Naive thymus-derived CD8-positive, alpha-beta T cell (primary cell): ENCODE measurements at regions not wholly inside any gene's neighbourhood (a gene's known extent, or its start where the extent isn't known, plus 50 kb on each side); places are given as distances from the start of the nearest gene placed in this dataset.

Experiments
- ATAC-seq, 2 donors: fragments of 150-1000 bp; cut with Tn5 transposase in 1 of 2; sonication (Bioruptor Pico), chemical (Tn5 transposase) in 1 of 2; 1 replicate in 1 of 2; 2 replicates in 1 of 2; pipeline ENCODE4 v1.10.0; 2021; ENCODE audit warnings: mild to moderate bottlenecking in 2 of 2, moderate library complexity in 2 of 2
- POLR2A ChIA-PET: fragments of 350-600 bp; sonication (Branson Sonifier 250); formaldehyde crosslinking; loops from one replicate; lab custom pipeline; 2021; ENCODE audit warnings: antibody characterized with exemption; lab: Charles Lee
- DNase-seq, 10 donors: peaks; one replicate each; pipeline versions ENCODE4 v3.0.0 to v3.0.0-alpha.2; 2020 to 2022
- H3K27ac Mint-ChIP-seq, 10 donors: one replicate each; pipeline ENCODE4 v1.8.0; 2020 to 2022; ENCODE audit warnings: mild to moderate bottlenecking in 10 of 10, mixed read lengths in 10 of 10, moderate library complexity in 4 of 10, inconsistent platforms in 1 of 10
- H3K27me3 Mint-ChIP-seq, 5 donors: one replicate each; pipeline ENCODE4 v1.8.0; 2021 to 2022; ENCODE audit warnings: mixed read lengths in 5 of 5
- H3K36me3 Mint-ChIP-seq, 3 donors: one replicate each; pipeline ENCODE4 v1.8.0; 2020 to 2022; ENCODE audit warnings: mixed read lengths in 3 of 3, mild to moderate bottlenecking in 2 of 3, inconsistent platforms in 1 of 3
- H3K4me1 Mint-ChIP-seq, 4 donors: one replicate each; pipeline ENCODE4 v1.8.0; 2021 to 2022; ENCODE audit warnings: mixed read lengths in 4 of 4
- H3K4me3 Mint-ChIP-seq, 10 donors: one replicate each; pipeline ENCODE4 v1.8.0; 2020 to 2022; ENCODE audit warnings: mild to moderate bottlenecking in 10 of 10, mixed read lengths in 10 of 10, moderate library complexity in 6 of 10, inconsistent platforms in 1 of 10
- H3K9me3 Mint-ChIP-seq, 9 donors: one replicate each; pipeline ENCODE4 v1.8.0; 2020 to 2022; ENCODE audit warnings: mixed read lengths in 9 of 9, mild to moderate bottlenecking in 3 of 9, inconsistent platforms in 1 of 9, moderate library complexity in 1 of 9

GRCh38 chr18:41818381-41819355, 136.4 kb upstream of the PIK3C3 start:
- Mint-ChIP-seq H3K9me3 (peaks cover 0 to 8% (median 0%) of the 10 kb centered on the region in 9 donors), H3K27ac (no peak overlapping the region), H3K4me1 (no peaks in the 10 kb centered on the region), H3K27me3 (peaks cover 0 to 4% (median 3%) of the 10 kb centered on the region in 5 donors), H3K36me3 (no peaks in the 10 kb centered on the region), H3K4me3 (no peak overlapping the region)
- ATAC-seq (no peak), DNase-seq (no peak)
- POLR2A ChIA-PET: no interaction called here

DNA sequence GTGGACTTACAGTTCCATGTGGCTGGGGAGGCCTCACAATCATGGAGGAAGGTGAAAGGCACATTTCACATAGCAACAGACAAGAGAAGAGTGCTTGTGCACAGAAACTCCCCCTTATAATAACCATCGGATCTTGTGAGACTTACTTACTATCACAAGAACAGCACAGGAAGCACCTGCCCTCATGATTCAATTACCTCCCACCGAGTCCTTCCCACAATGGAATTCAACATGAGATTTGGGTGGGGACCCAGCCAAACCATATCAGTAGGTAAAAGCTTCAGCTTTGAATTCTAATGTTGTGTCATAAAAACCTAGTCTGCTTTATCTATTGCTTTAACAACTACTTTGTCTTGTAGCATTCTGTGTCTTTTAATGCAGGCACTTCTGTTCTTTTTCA, 140.4 kb upstream of the PIK3C3 start:
- Mint-ChIP-seq H3K27ac (no peak overlapping the region), H3K36me3 (no peaks in the 10 kb centered on the region), H3K4me3 (no peak overlapping the region), H3K27me3 (peaks cover 2 to 10% (median 5%) of the 10 kb centered on the region in 5 donors), H3K9me3 (peaks cover 0 to 8% (median 0%) of the 10 kb centered on the region in 9 donors), H3K4me1 (no peaks in the 10 kb centered on the region)
- ATAC-seq: no peak
- no peak for DNase-seq
- POLR2A ChIA-PET: no interaction called here

GRCh38 chr18:41809652-41810051, 145.4 kb upstream of the PIK3C3 start:
- ATAC-seq: no peak
- POLR2A ChIA-PET: no interaction called here

GRCh38 chr18:41805341-41805740, 149.7 kb upstream of the PIK3C3 start:
- POLR2A ChIA-PET: no interaction called here
- Mint-ChIP-seq H3K27ac (no peak overlapping the region), H3K36me3 (no peaks in the 10 kb centered on the region), H3K27me3 (peaks cover 0 to 17% (median 5%) of the 10 kb centered on the region in 5 donors), H3K9me3 (peaks cover 0 to 7% (median 0%) of the 10 kb centered on the region in 9 donors), H3K4me3 (no peak overlapping the region), H3K4me1 (no peaks in the 10 kb centered on the region)
- DNase-seq (no peak), ATAC-seq (no peak)

More at GRCh38 chr18:41809652-41810051, 145.4 kb upstream of the PIK3C3 start:
- no peaks in the 10 kb centered on the region for H3K4me1 Mint-ChIP-seq
- DNase-seq: no peak
- no peak overlapping the region for H3K27ac Mint-ChIP-seq
- H3K27me3 Mint-ChIP-seq: peaks cover 0 to 17% (median 5%) of the 10 kb centered on the region in 5 donors
- no peak overlapping the region for H3K4me3 Mint-ChIP-seq
- H3K9me3 Mint-ChIP-seq: peaks cover 0 to 8% (median 0%) of the 10 kb centered on the region in 9 donors
- no peaks in the 10 kb centered on the region for H3K36me3 Mint-ChIP-seq

DNA sequence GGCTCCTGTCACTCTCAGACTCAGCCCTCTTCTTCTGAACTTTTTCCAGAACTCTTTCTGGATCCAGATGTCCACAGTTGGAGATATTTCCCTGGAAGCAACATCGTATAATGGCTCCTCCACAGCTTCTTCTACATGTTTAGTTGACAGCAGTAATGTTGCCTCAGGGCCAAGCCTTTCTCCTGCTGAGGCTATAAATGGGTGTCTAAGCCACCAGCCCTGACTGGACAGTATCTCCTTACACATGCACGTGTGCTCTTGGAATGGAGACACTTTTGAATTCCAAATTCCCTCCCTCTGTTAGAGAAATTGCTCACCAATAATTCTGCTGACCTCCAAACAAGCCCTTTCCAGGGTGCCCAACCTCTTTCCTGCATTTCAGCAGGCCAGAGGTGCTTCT, 156.2 kb upstream of the PIK3C3 start:
- POLR2A ChIA-PET: no interaction called here
- Mint-ChIP-seq H3K27ac (no peak overlapping the region), H3K4me3 (no peak overlapping the region), H3K9me3 (peaks cover 0 to 3% (median 0%) of the 10 kb centered on the region in 9 donors), H3K4me1 (no peaks in the 10 kb centered on the region), H3K27me3 (peaks cover 0 to 10% (median 0%) of the 10 kb centered on the region in 5 donors), H3K36me3 (no peaks in the 10 kb centered on the region)
- ATAC-seq: no peak
- no peak for DNase-seq

GRCh38 chr18:41790687-41791086, 164.3 kb upstream of the PIK3C3 start:
- Mint-ChIP-seq H3K4me1 (peaks cover 0 to 2% (median 0%) of the 10 kb centered on the region in 4 donors), H3K27me3 (peaks cover 0 to 9% (median 0%) of the 10 kb centered on the region in 5 donors), H3K36me3 (no peaks in the 10 kb centered on the region), H3K27ac (no peak overlapping the region), H3K4me3 (no peak overlapping the region), H3K9me3 (peaks cover 0 to 11% (median 0%) of the 10 kb centered on the region in 9 donors)
- DNase-seq: no peak
- POLR2A ChIA-PET: no interaction called here
- no peak for ATAC-seq

DNA sequence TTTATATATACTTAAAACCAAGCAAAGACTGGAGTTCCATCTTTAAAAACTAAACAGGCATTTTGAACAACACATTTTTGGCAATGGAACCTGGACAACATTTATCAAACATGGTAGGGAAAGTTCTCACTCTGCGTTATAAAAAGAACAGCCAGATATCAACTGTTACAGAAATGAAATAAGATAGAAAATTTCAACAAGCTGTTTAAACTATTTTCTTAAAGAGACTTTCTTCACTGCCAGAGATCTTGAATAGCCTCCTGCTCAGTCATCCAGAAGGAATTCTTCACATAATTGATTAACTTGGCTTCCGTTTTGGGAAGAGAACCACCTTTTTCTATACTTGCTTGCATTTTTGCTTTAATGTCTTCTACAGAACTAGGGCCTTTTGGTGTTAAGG, 166.0 kb upstream of the PIK3C3 start:
- H3K4me3 Mint-ChIP-seq: no peak overlapping the region
- no peak overlapping the region for H3K27ac Mint-ChIP-seq
- peaks cover 0 to 2% (median 0%) of the 10 kb centered on the region in 4 donors for H3K4me1 Mint-ChIP-seq
- no peaks in the 10 kb centered on the region for H3K36me3 Mint-ChIP-seq
- no peak for ATAC-seq
- no peak for DNase-seq
- H3K27me3 Mint-ChIP-seq: peaks cover 0 to 8% (median 0%) of the 10 kb centered on the region in 5 donors
- POLR2A ChIA-PET: no interaction called here
- H3K9me3 Mint-ChIP-seq: peaks cover 0 to 10% (median 0%) of the 10 kb centered on the region in 9 donors

DNA sequence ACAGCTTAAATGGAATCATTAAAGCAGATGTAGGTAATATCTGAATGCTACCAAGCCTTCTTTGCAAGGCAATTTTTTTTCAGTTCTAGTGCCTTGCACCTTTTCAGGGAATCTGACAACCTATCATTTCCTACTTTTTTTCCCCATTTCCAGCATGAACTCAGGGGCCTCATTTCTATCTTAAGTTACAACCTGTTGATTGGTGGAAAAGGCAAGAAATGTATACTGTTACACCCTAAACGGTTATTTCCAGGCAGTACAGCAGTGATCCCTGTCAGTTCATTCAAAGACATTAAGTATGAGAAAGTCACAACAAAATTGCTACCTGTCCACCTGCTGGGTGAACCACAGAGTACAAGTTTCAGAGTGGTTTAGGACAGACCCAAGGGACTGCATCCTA, 171.2 kb upstream of the PIK3C3 start:
- Mint-ChIP-seq H3K4me3 (no peak overlapping the region), H3K4me1 (no peaks in the 10 kb centered on the region), H3K36me3 (no peaks in the 10 kb centered on the region), H3K27ac (no peak overlapping the region), H3K9me3 (peaks cover 0 to 3% (median 0%) of the 10 kb centered on the region in 9 donors), H3K27me3 (peaks cover 0 to 4% (median 0%) of the 10 kb centered on the region in 5 donors)
- ATAC-seq (no peak), DNase-seq (no peak)
- POLR2A ChIA-PET: no interaction called here

DNA sequence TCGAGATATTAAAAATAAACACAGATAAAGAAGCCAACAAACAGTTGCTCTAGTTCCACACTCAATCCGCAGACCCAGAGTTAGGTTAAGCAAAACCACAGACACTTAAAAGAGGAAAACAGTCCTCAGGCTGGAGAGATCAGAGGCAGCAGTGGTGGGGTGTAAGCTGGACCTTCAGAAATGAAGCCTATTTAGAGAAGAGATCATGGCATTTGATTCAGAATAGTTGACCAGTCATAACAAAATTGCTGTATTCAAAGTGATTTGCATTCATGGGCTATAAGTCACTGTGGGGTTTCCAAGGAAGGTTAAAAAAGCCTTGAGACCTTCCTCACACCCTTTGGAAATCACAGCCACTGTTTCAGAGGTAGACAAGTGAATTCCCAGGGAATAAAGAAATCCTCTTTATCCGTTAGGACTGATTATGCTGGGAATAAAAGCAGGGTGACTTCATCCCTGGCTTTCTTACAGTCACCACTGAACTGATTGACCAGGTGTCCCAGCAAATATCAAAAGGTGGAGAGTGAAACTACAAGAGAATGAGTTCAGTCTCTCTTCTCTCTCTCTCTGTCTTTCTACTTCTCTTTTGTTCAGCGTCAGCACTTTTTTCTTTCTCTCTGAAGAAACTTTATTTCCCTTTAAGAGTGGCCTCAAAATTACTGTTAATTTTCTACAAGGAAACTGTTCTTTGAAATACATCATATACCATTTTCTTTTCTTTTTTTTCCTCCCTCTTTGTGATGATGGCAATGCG, 171.8 kb upstream of the PIK3C3 start:
- Mint-ChIP-seq H3K27ac (no peak overlapping the region), H3K4me3 (no peak overlapping the region), H3K4me1 (no peaks in the 10 kb centered on the region), H3K9me3 (peaks cover 0 to 3% (median 0%) of the 10 kb centered on the region in 9 donors), H3K27me3 (peaks cover 0 to 4% (median 0%) of the 10 kb centered on the region in 5 donors), H3K36me3 (no peaks in the 10 kb centered on the region)
- POLR2A ChIA-PET: no interaction called here
- ATAC-seq (no peak), DNase-seq (no peak)

- Mint-ChIP-seq H3K27me3 (peaks cover 0 to 10% (median 0%) of the 10 kb centered on the region in 5 donors), H3K4me3 (no peak overlapping the region), H3K4me1 (no peaks in the 10 kb centered on the region), H3K36me3 (no peaks in the 10 kb centered on the region), H3K9me3 (peaks cover 0 to 7% (median 2%) of the 10 kb centered on the region in 9 donors), H3K27ac (no peak overlapping the region)
- POLR2A ChIA-PET: no interaction called here
- no peak for ATAC-seq
- no peak for DNase-seq
These were observed 183.1 kb upstream of the PIK3C3 start for GRCh38 chr18:41771973-41772372.

GRCh38 chr18:41769265-41769664, 185.8 kb upstream of the PIK3C3 start:
- DNase-seq (no peak), ATAC-seq (no peak)
- H3K4me3 Mint-ChIP-seq: no peak overlapping the region
- H3K36me3 Mint-ChIP-seq: no peaks in the 10 kb centered on the region
- POLR2A ChIA-PET: no interaction called here
- H3K9me3 Mint-ChIP-seq: peaks cover 0 to 5% (median 0%) of the 10 kb centered on the region in 9 donors
- H3K27me3 Mint-ChIP-seq: peaks cover 0 to 10% (median 0%) of the 10 kb centered on the region in 5 donors
- no peak overlapping the region for H3K27ac Mint-ChIP-seq
- H3K4me1 Mint-ChIP-seq: no peaks in the 10 kb centered on the region

GRCh38 chr18:41768467-41768866, 186.6 kb upstream of the PIK3C3 start:
- DNase-seq (no peak), ATAC-seq (no peak)
- Mint-ChIP-seq H3K4me1 (no peaks in the 10 kb centered on the region), H3K36me3 (no peaks in the 10 kb centered on the region), H3K4me3 (no peak overlapping the region), H3K27me3 (peaks cover 0 to 10% (median 0%) of the 10 kb centered on the region in 5 donors), H3K9me3 (peaks cover 0 to 5% (median 0%) of the 10 kb centered on the region in 9 donors), H3K27ac (no peak overlapping the region)
- POLR2A ChIA-PET: no interaction called here

DNA sequence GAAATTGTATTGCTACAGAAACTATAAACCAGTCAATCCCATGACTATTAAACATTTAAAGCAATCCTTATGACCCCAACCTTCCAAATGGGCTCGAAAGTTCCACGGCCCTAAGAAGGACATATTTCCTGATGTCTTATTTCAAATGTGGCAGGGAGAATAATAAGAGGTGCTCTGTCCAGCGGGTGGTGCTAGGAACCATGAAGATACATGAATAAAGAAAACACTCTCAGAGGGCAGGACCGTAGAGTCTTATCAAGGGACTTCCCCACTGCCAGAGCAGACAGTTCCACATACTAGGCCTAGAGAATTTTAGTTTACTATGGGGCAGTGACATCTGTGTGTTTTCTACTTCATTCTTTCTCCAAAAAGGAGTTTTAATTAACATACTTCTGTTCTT, 187.1 kb upstream of the PIK3C3 start:
- no peaks in the 10 kb centered on the region for H3K4me1 Mint-ChIP-seq
- H3K9me3 Mint-ChIP-seq: peaks cover 0 to 5% (median 0%) of the 10 kb centered on the region in 9 donors
- H3K4me3 Mint-ChIP-seq: no peak overlapping the region
- peaks cover 0 to 12% (median 0%) of the 10 kb centered on the region in 5 donors for H3K27me3 Mint-ChIP-seq
- H3K27ac Mint-ChIP-seq: no peak overlapping the region
- H3K36me3 Mint-ChIP-seq: no peaks in the 10 kb centered on the region
- ATAC-seq: no peak
- POLR2A ChIA-PET: no interaction called here
- no peak for DNase-seq
